PC-9 (cell line): ENCODE measurements at regions not wholly inside any gene's neighbourhood (a gene's known extent, or its start where the extent isn't known, plus 50 kb on each side); places are given as distances from the start of the nearest gene placed in this dataset.
A peak's percentile ranks its signal among the peaks of the same experiment; 100 is the strongest.

Experiments
- BruUV-seq: library from RNA; stranded (reverse); fragments of 400-500 nt; replicated peaks from 2 replicates; lab custom pipeline; 2021; lab: Mats Ljungman, UMichigan
- CTCF ChIA-PET: fragments of 300-600 bp; sonication (Branson Sonifier 250); formaldehyde crosslinking; loops from one replicate; lab custom pipeline; 2022; ENCODE audit warnings: antibody characterized with exemption; lab: Charles Lee
- POLR2A ChIA-PET: fragments of 300-600 bp; sonication (Branson Sonifier 250); formaldehyde crosslinking; loops from one replicate; lab custom pipeline; 2022; ENCODE audit warnings: antibody characterized with exemption; ENCODE audit not compliant: unreplicated experiment; lab: Charles Lee
- DNase-seq, 2 experiments: peaks; one replicate each; pipeline versions ENCODE4 v3.0.0 to v3.0.0-alpha.2; 2015 to 2022; ENCODE audit warnings: mixed read lengths in 1 of 2
- H2AFZ ChIP-seq: fragments of 200-600 bp; sonication (generic); 2 replicates; pipeline ENCODE4 v1.8.1; 2017; ENCODE audit warnings: antibody characterized with exemption
- H3F3A ChIP-seq: fragments of 200-600 bp; sonication (generic); 2 replicates; pipeline ENCODE4 v1.8.1; 2017; ENCODE audit warnings: antibody characterized with exemption, mild to moderate bottlenecking, low read depth; ENCODE audit not compliant: insufficient read depth
- H3K27ac ChIP-seq: fragments of 200-600 bp; sonication (generic); 2 replicates; pipeline ENCODE4 v1.6.1; 2016; ENCODE audit warnings: mixed run types
- H3K27me3 ChIP-seq: fragments of 200-600 bp; sonication (generic); 2 replicates; pipeline ENCODE4 v1.6.1; 2016; ENCODE audit warnings: low read depth, mixed run types; ENCODE audit not compliant: insufficient read depth
- H3K36me3 ChIP-seq: fragments of 200-600 bp; sonication (generic); 2 replicates; pipeline ENCODE4 v1.6.1; 2016; ENCODE audit warnings: low read depth, mixed run types
- H3K4me1 ChIP-seq: fragments of 200-600 bp; sonication (generic); replicated peaks from 2 replicates; pipeline ENCODE4 v1.6.1; 2016; ENCODE audit warnings: mixed run types; ENCODE audit not compliant: insufficient read depth
- H3K4me2 ChIP-seq: fragments of 200-600 bp; sonication (generic); 2 replicates; pipeline ENCODE4 v1.6.1; 2017; ENCODE audit warnings: mixed run types
- H3K4me3 ChIP-seq: fragments of 200-600 bp; sonication (generic); 2 replicates; pipeline ENCODE4 v1.6.1; 2016; ENCODE audit warnings: mixed run types
- H3K79me2 ChIP-seq: fragments of 200-600 bp; sonication (generic); 2 replicates; pipeline ENCODE4 v1.6.1; 2017; ENCODE audit warnings: low read depth, mixed run types
- H3K9me2 ChIP-seq: fragments of 200-600 bp; sonication (generic); 2 replicates; pipeline ENCODE4 v1.8.1; 2017; ENCODE audit warnings: mild to moderate bottlenecking; ENCODE audit not compliant: insufficient read depth
- H3K9me3 ChIP-seq: fragments of 200-600 bp; sonication (generic); 2 replicates; pipeline ENCODE4 v1.8.1; 2016; ENCODE audit warnings: low read depth; ENCODE audit not compliant: insufficient read depth
- H4K20me1 ChIP-seq: fragments of 200-600 bp; sonication (generic); 2 replicates; pipeline ENCODE4 v1.8.1; 2017; ENCODE audit not compliant: insufficient read depth
- CTCF ChIP-seq: fragments of 200-600 bp; sonication (generic); conservative IDR thresholded peaks from 2 replicates; pipeline ENCODE4 v1.6.1; 2017; ENCODE audit warnings: mixed run types, antibody characterized with exemption, mild to moderate bottlenecking, moderate library complexity
- EZH2 ChIP-seq: fragments of 200-600 bp; sonication (generic); IDR thresholded peaks from 2 replicates; pipeline ENCODE4 v1.8.0; 2017; ENCODE audit warnings: antibody characterized with exemption, low read depth
- intact Hi-C: fragments of 100-400 bp; cut with micrococcal nuclease; formaldehyde crosslinking; loops from one replicate; pipeline ENCODE4 v1.10.0; 2022; ENCODE audit not compliant: unreplicated experiment

GRCh38 chr4:35247047-35247446, 997.3 kb downstream of the ARAP2 start:
- Histone ChIP-seq H3K27ac (no peak overlapping the region), H3K27me3 (no peaks in the 10 kb centered on the region), H3K4me1 (no peaks in the 10 kb centered on the region), H3K9me2 (no peaks in the 10 kb centered on the region), H4K20me1 (no peaks in the 10 kb centered on the region), H3K4me3 (no peak overlapping the region), H3K4me2 (no peak overlapping the region), H3K36me3 (no peaks in the 10 kb centered on the region), H2AFZ (no peak overlapping the region), H3K9me3 (no peaks in the 10 kb centered on the region), H3F3A (no peaks in the 10 kb centered on the region), H3K79me2 (no peaks in the 10 kb centered on the region)
- no peak for TF ChIP-seq EZH2
- TF ChIP-seq CTCF = no peak
- intact Hi-C loops = no loop called here
- ChIA-PET POLR2A (no interaction called here), CTCF (no interaction called here)
- peak in 1 of 2 experiments; percentile 4 for DNase-seq
- no TSS peak for BruUV-seq

- Histone ChIP-seq H3K4me3 (no peak overlapping the region), H3K9me3 (no peaks in the 10 kb centered on the region), H3K36me3 (no peaks in the 10 kb centered on the region), H2AFZ (no peak overlapping the region), H3K27ac (no peak overlapping the region), H3K4me2 (no peak overlapping the region), H3K27me3 (no peaks in the 10 kb centered on the region), H3F3A (no peaks in the 10 kb centered on the region), H4K20me1 (no peaks in the 10 kb centered on the region), H3K9me2 (no peaks in the 10 kb centered on the region), H3K79me2 (no peaks in the 10 kb centered on the region), H3K4me1 (no peaks in the 10 kb centered on the region)
- ChIA-PET POLR2A (no interaction called here), CTCF (no interaction called here)
- TF ChIP-seq EZH2 = no peak
- no peak for TF ChIP-seq CTCF
- no TSS peak for BruUV-seq
- no peak for DNase-seq
- intact Hi-C loops = no loop called here
Observed at GRCh38 chr4:35250331-35250730, 994.0 kb downstream of the ARAP2 start.

GRCh38 chr4:35250761-35251160, 993.6 kb downstream of the ARAP2 start:
- no TSS peak for BruUV-seq
- Histone ChIP-seq H3K4me3 (no peak overlapping the region), H3K27ac (no peak overlapping the region), H3K4me2 (no peak overlapping the region), H3F3A (no peaks in the 10 kb centered on the region), H3K36me3 (no peaks in the 10 kb centered on the region), H3K9me3 (no peaks in the 10 kb centered on the region), H3K9me2 (no peaks in the 10 kb centered on the region), H3K27me3 (no peaks in the 10 kb centered on the region), H3K79me2 (no peaks in the 10 kb centered on the region), H2AFZ (no peak overlapping the region), H3K4me1 (no peaks in the 10 kb centered on the region), H4K20me1 (no peaks in the 10 kb centered on the region)
- DNase-seq = no peak
- intact Hi-C loops = no loop called here
- ChIA-PET POLR2A (no interaction called here), CTCF (no interaction called here)
- TF ChIP-seq EZH2 (no peak), CTCF (no peak)
